H9 (cell line): ENCODE measurements at regions not wholly inside any gene's neighbourhood (a gene's known extent, or its start where the extent isn't known, plus 50 kb on each side); places are given as distances from the start of the nearest gene placed in this dataset.

Source experiments
- DNase-seq: peaks from one replicate; pipeline ENCODE4 v3.0.0-alpha.2; 2017
- H2AFZ ChIP-seq: one replicate; pipeline ENCODE4 v1.6.1; 2013; ENCODE audit warnings: mild to moderate bottlenecking, low read length, control low read depth, moderate library complexity
- H2AK5ac ChIP-seq: 2 replicates; pipeline ENCODE4 v1.6.1; 2013; ENCODE audit warnings: low read length, control low read depth, mixed read lengths; ENCODE audit not compliant: insufficient read length
- H2BK120ac ChIP-seq: one replicate; pipeline ENCODE4 v1.6.1; 2013; ENCODE audit warnings: low read depth, mild to moderate bottlenecking, low read length, control low read depth, inconsistent platforms; ENCODE audit not compliant: poor library complexity, severe bottlenecking
- H2BK12ac ChIP-seq: 2 replicates; pipeline ENCODE4 v1.6.1; 2013; ENCODE audit warnings: low read length, control low read depth, mixed read lengths, low read depth; ENCODE audit not compliant: insufficient read length
- H2BK15ac ChIP-seq: 2 replicates; pipeline ENCODE4 v1.6.1; 2013; ENCODE audit warnings: low read depth, low read length, control low read depth
- H2BK20ac ChIP-seq: one replicate; pipeline ENCODE4 v1.6.1; 2013; ENCODE audit warnings: low read depth, mild to moderate bottlenecking, low read length, control low read depth, inconsistent platforms; ENCODE audit not compliant: poor library complexity, severe bottlenecking
- H2BK5ac ChIP-seq: 2 replicates; pipeline ENCODE4 v1.6.1; 2013; ENCODE audit warnings: low read length, control low read depth, mixed read lengths; ENCODE audit not compliant: insufficient read length
- H3K14ac ChIP-seq: 2 replicates; pipeline ENCODE4 v1.6.1; 2013; ENCODE audit warnings: low read length, control low read depth; ENCODE audit not compliant: insufficient read depth
- H3K18ac ChIP-seq: 2 replicates; pipeline ENCODE4 v1.6.1; 2013; ENCODE audit warnings: low read depth, mild to moderate bottlenecking, mixed read lengths, low read length, control low read depth; ENCODE audit not compliant: insufficient read length
- H3K23ac ChIP-seq: 2 replicates; pipeline ENCODE4 v1.6.1; 2013; ENCODE audit warnings: low read length, control low read depth, mixed read lengths, low read depth; ENCODE audit not compliant: insufficient read length
- H3K23me2 ChIP-seq: 2 replicates; pipeline ENCODE4 v1.6.1; 2013; ENCODE audit warnings: low read depth, mild to moderate bottlenecking, mixed read lengths, low read length, control low read depth; ENCODE audit not compliant: insufficient read length, poor library complexity, severe bottlenecking
- H3K27ac ChIP-seq: 2 replicates; pipeline ENCODE4 v1.5.1; 2013; ENCODE audit warnings: low read length, control low read depth, mixed read lengths, low read depth; ENCODE audit not compliant: insufficient read length
- H3K27me3 ChIP-seq: 2 replicates; pipeline ENCODE4 v1.6.1; 2013; ENCODE audit warnings: low read length, control low read depth, inconsistent platforms; ENCODE audit not compliant: insufficient read depth
- H3K4ac ChIP-seq: 2 replicates; pipeline ENCODE4 v1.6.1; 2013; ENCODE audit warnings: low read depth, mild to moderate bottlenecking, control low read depth, inconsistent platforms, low read length, moderate library complexity
- H3K4me1 ChIP-seq: 2 replicates; pipeline ENCODE4 v1.6.1; 2013; ENCODE audit warnings: low read length, control low read depth, inconsistent platforms; ENCODE audit not compliant: insufficient read depth
- H3K4me2 ChIP-seq: 2 replicates; pipeline ENCODE4 v1.6.1; 2013; ENCODE audit warnings: low read length, control low read depth, mixed read lengths; ENCODE audit not compliant: insufficient read length, insufficient read depth
- H3K56ac ChIP-seq: 2 replicates; pipeline ENCODE4 v1.6.1; 2013; ENCODE audit warnings: low read depth, mild to moderate bottlenecking, mixed read lengths, low read length, control low read depth; ENCODE audit not compliant: insufficient read length
- H3K79me1 ChIP-seq: 2 replicates; pipeline ENCODE4 v1.6.1; 2013; ENCODE audit warnings: low read depth, mild to moderate bottlenecking, moderate library complexity, low read length, control low read depth, inconsistent platforms; ENCODE audit not compliant: insufficient read depth, poor library complexity, severe bottlenecking
- H3K79me2 ChIP-seq: 2 replicates; pipeline ENCODE4 v1.6.1; 2013; ENCODE audit warnings: low read length, control low read depth, inconsistent platforms; ENCODE audit not compliant: insufficient read depth
- H3K9ac ChIP-seq: 2 replicates; pipeline ENCODE4 v1.6.1; 2013; ENCODE audit warnings: low read length, control low read depth, mixed read lengths; ENCODE audit not compliant: insufficient read length; ENCODE audit errors: extremely low read depth
- H3K9me3 ChIP-seq: one replicate; pipeline ENCODE4 v1.6.1; 2013; ENCODE audit warnings: low read depth, low read length, inconsistent platforms; ENCODE audit not compliant: control insufficient read depth
- H3T11ph ChIP-seq: one replicate; pipeline ENCODE4 v1.6.1; 2013; ENCODE audit warnings: mild to moderate bottlenecking, low read length, control low read depth, inconsistent platforms
- H4K20me1 ChIP-seq: one replicate; pipeline ENCODE4 v1.6.1; 2013; ENCODE audit not compliant: control insufficient read depth, insufficient read length, insufficient read depth
- H4K5ac ChIP-seq: 2 replicates; pipeline ENCODE4 v1.6.1; 2013; ENCODE audit warnings: low read depth, mild to moderate bottlenecking, mixed read lengths, low read length, control low read depth; ENCODE audit not compliant: insufficient read length
- H4K8ac ChIP-seq: replicated peaks from 2 replicates; pipeline ENCODE4 v1.6.1; 2013; ENCODE audit warnings: low read length, control low read depth, mixed read lengths, low read depth; ENCODE audit not compliant: insufficient read length
- H4K91ac ChIP-seq: 2 replicates; pipeline ENCODE4 v1.6.1; 2013; ENCODE audit warnings: low read depth, mild to moderate bottlenecking, moderate library complexity, mixed read lengths, low read length, control low read depth; ENCODE audit not compliant: insufficient read length
- H3K27ac Mint-ChIP-seq, 3 experiments: 2 replicates in 2 of 3; 3 replicates in 1 of 3; pipeline ENCODE4 v1.8.0; 2020 to 2021; ENCODE audit warnings: mixed read lengths in 3 of 3, mild to moderate bottlenecking in 1 of 3, moderate library complexity in 1 of 3
- H3K27me3 Mint-ChIP-seq: 2 replicates; pipeline ENCODE4 v1.8.0; 2021; ENCODE audit warnings: low read depth, mild to moderate bottlenecking, moderate library complexity, mixed read lengths
- H3K36me3 Mint-ChIP-seq, 3 experiments: 2 replicates in 2 of 3; 3 replicates in 1 of 3; pipeline ENCODE4 v1.8.0; 2020 to 2021; ENCODE audit warnings: low read depth in 3 of 3, mixed read lengths in 3 of 3; ENCODE audit not compliant: insufficient read depth in 1 of 3
- H3K4me1 Mint-ChIP-seq, 2 experiments: 2 replicates each; pipeline ENCODE4 v1.8.0; 2020; ENCODE audit warnings: mixed read lengths in 2 of 2
- H3K4me3 Mint-ChIP-seq, 2 experiments: 2 replicates in 1 of 2; 3 replicates in 1 of 2; pipeline ENCODE4 v1.8.0; 2020 to 2021; ENCODE audit warnings: mild to moderate bottlenecking in 2 of 2, mixed read lengths in 2 of 2, moderate library complexity in 1 of 2
- H3K9me3 Mint-ChIP-seq, 2 experiments: 2 replicates in 1 of 2; 3 replicates in 1 of 2; pipeline ENCODE4 v1.8.0; 2020; ENCODE audit warnings: mild to moderate bottlenecking in 2 of 2, mixed read lengths in 2 of 2, moderate library complexity in 1 of 2
- CTCF ChIP-seq: fragments of 200-600 bp; sonication (generic); conservative IDR thresholded peaks from 3 replicates; pipeline ENCODE4 v1.8.0; 2021; ENCODE audit warnings: antibody characterized with exemption, mild to moderate bottlenecking

GRCh38 chr2:53493210-53493609 lies 274.4 kb upstream of the CHAC2 start:
- Histone ChIP-seq H2AK5ac (no peak overlapping the region), H4K91ac (no peak overlapping the region), H3K4me2 (no peak overlapping the region), H3K18ac (no peak overlapping the region), H2AFZ (no peak overlapping the region), H3K27me3 (no peaks in the 10 kb centered on the region), H3K9ac (no peak overlapping the region), H4K8ac (no peak overlapping the region), H2BK120ac (no peak overlapping the region), H2BK20ac (no peak overlapping the region), H3T11ph (no peak overlapping the region), H3K23ac (no peak overlapping the region), H3K4ac (no peak overlapping the region), H3K79me2 (no peaks in the 10 kb centered on the region), H4K5ac (no peak overlapping the region), H3K56ac (no peak overlapping the region), H2BK15ac (no peak overlapping the region), H3K23me2 (no peaks in the 10 kb centered on the region), H2BK5ac (no peak overlapping the region), H3K4me1 (no peaks in the 10 kb centered on the region; the same call in 1 of the 2 replicates), H3K27ac (no peak overlapping the region), H3K79me1 (no peaks in the 10 kb centered on the region), H2BK12ac (no peak overlapping the region), H3K14ac (no peak overlapping the region), H4K20me1 (no peaks in the 10 kb centered on the region), H3K9me3 (no peaks in the 10 kb centered on the region)
- H3K4me1 Mint-ChIP-seq, result peaks cover 9 to 12% of the 10 kb centered on the region in 2 experiments
- H3K27me3 Mint-ChIP-seq, result no peaks in the 10 kb centered on the region
- TF ChIP-seq CTCF, result no peak
- no peak overlapping the region for H3K4me3 Mint-ChIP-seq
- no peaks in the 10 kb centered on the region; a peak in 1 of 7 replicates for H3K36me3 Mint-ChIP-seq
- H3K27ac Mint-ChIP-seq, result no peak overlapping the region
- no peak for DNase-seq
- H3K9me3 Mint-ChIP-seq, result no peaks in the 10 kb centered on the region
